ENCODE measurements at regions not wholly inside any gene's neighbourhood (a gene's known extent, or its start where the extent isn't known, plus 50 kb on each side); places are given as distances from the start of the nearest gene placed in this dataset.

GRCh38 chr12:88790231-88790630, 210.0 kb upstream of the KITLG start:
- peaks cover 9% of the 10 kb centered on the region; the same call in 1 of the 2 replicates for H3K9me3 ChIP-seq (ENCODE audit: insufficient read depth, low read depth)
- intact Hi-C loops (cut with micrococcal nuclease; ENCODE audit: unreplicated experiment): no loop called here
- H3K4me2 ChIP-seq: no peak overlapping the region
- no peaks in the 10 kb centered on the region for H3K4me1 ChIP-seq (replicated peaks; ENCODE audit: insufficient read depth)
- no peaks in the 10 kb centered on the region for H3K27me3 ChIP-seq (ENCODE audit: insufficient read depth, low read depth)
- H3K4me3 ChIP-seq: no peak overlapping the region
- H3K27ac ChIP-seq: no peak overlapping the region
- CTCF ChIA-PET: no interaction called here
- H3K9me2 ChIP-seq (ENCODE audit: insufficient read depth): no peaks in the 10 kb centered on the region
- no peaks in the 10 kb centered on the region for H3K36me3 ChIP-seq (ENCODE audit: low read depth)
- POLR2A ChIA-PET (ENCODE audit: unreplicated experiment): no interaction called here
- no peaks in the 10 kb centered on the region for H3F3A ChIP-seq (ENCODE audit: insufficient read depth, low read depth)
- no peaks in the 10 kb centered on the region for H3K79me2 ChIP-seq (ENCODE audit: low read depth)
- H4K20me1 ChIP-seq (ENCODE audit: insufficient read depth): no peaks in the 10 kb centered on the region
- no peak overlapping the region for H2AFZ ChIP-seq
- no TSS peak for BruUV-seq (replicated peaks)
- TF ChIP-seq EZH2 (IDR thresholded peaks at IDR 0.05; ENCODE audit: low read depth) (no peak), CTCF (conservative IDR thresholded peaks at IDR 0.05) (no peak)
- no peak for DNase-seq

GRCh38 chr12:88784166-88784565, 203.9 kb upstream of the KITLG start:
- no peak overlapping the region for H2AFZ ChIP-seq
- no peak for DNase-seq
- H3F3A ChIP-seq (ENCODE audit: insufficient read depth, low read depth): no peaks in the 10 kb centered on the region

GRCh38 chr12:88782351-88782750, 202.1 kb upstream of the KITLG start:
- no peak for DNase-seq
- no TSS peak for BruUV-seq (replicated peaks)
- Histone ChIP-seq H3K4me1 (replicated peaks; ENCODE audit: insufficient read depth) (peaks cover 12% of the 10 kb centered on the region; the same call in 1 of the 2 replicates), H4K20me1 (ENCODE audit: insufficient read depth) (no peaks in the 10 kb centered on the region), H3K4me2 (no peak overlapping the region), H3K9me3 (ENCODE audit: insufficient read depth, low read depth) (no peaks in the 10 kb centered on the region), H2AFZ (no peak overlapping the region), H3K79me2 (ENCODE audit: low read depth) (no peaks in the 10 kb centered on the region), H3K27me3 (ENCODE audit: insufficient read depth, low read depth) (no peaks in the 10 kb centered on the region), H3K9me2 (ENCODE audit: insufficient read depth) (no peaks in the 10 kb centered on the region), H3K4me3 (no peak overlapping the region), H3K36me3 (ENCODE audit: low read depth) (no peaks in the 10 kb centered on the region), H3K27ac (no peak overlapping the region), H3F3A (ENCODE audit: insufficient read depth, low read depth) (no peaks in the 10 kb centered on the region)
- TF ChIP-seq CTCF (conservative IDR thresholded peaks at IDR 0.05): no peak
- no peak for TF ChIP-seq EZH2 (IDR thresholded peaks at IDR 0.05; ENCODE audit: low read depth)
- intact Hi-C loops (cut with micrococcal nuclease; ENCODE audit: unreplicated experiment): no loop called here
- CTCF ChIA-PET: no interaction called here
- POLR2A ChIA-PET (ENCODE audit: unreplicated experiment): interaction anchor here (0.6 kb wide), 1 partner anchor 221 kb away, joined by 8 read pairs; no protein-coding TSS in a partner anchor

More at GRCh38 chr12:88784166-88784565, 203.9 kb upstream of the KITLG start:
- H3K4me2 ChIP-seq: no peak overlapping the region
- no peaks in the 10 kb centered on the region for H3K9me2 ChIP-seq (ENCODE audit: insufficient read depth)
- no peaks in the 10 kb centered on the region for H4K20me1 ChIP-seq (ENCODE audit: insufficient read depth)
- intact Hi-C loops (cut with micrococcal nuclease; ENCODE audit: unreplicated experiment): no loop called here
- CTCF ChIA-PET: no interaction called here
- H3K79me2 ChIP-seq (ENCODE audit: low read depth): no peaks in the 10 kb centered on the region
- no peaks in the 10 kb centered on the region for H3K9me3 ChIP-seq (ENCODE audit: insufficient read depth, low read depth)
- H3K27ac ChIP-seq: no peak overlapping the region
- no peak overlapping the region for H3K4me3 ChIP-seq
- peaks cover 12% of the 10 kb centered on the region; the same call in 1 of the 2 replicates for H3K4me1 ChIP-seq (replicated peaks; ENCODE audit: insufficient read depth)
- TF ChIP-seq EZH2 (IDR thresholded peaks at IDR 0.05; ENCODE audit: low read depth) (no peak), CTCF (conservative IDR thresholded peaks at IDR 0.05) (no peak)
- POLR2A ChIA-PET (ENCODE audit: unreplicated experiment): no interaction called here
- BruUV-seq (replicated peaks): no TSS peak
- H3K27me3 ChIP-seq (ENCODE audit: insufficient read depth, low read depth): no peaks in the 10 kb centered on the region
- H3K36me3 ChIP-seq (ENCODE audit: low read depth): no peaks in the 10 kb centered on the region
